Tibial nerve (tissue), 1 donor: ENCODE measurements at regions not wholly inside any gene's neighbourhood (a gene's known extent, or its start where the extent isn't known, plus 50 kb on each side); places are given as distances from the start of the nearest gene placed in this dataset. TPM values are rescaled to one million over a fixed set of nuclear protein-coding genes. Genes with fewer than 3 reads are reported as not detected.

ENCODE experiments used
- small RNA-seq: library from RNA; depleted of rRNA; stranded (forward); fragments of <200 nt; gene quantifications from one replicate; pipeline ENCODE3, GENCODE V24; 2016

Small RNAs in the stretch of these regions (small RNA-seq; reads per million reads assigned to genes)
- not detected for gene RNU6-274P
